NOMO-1 treated with dmso at 0.1 percent for 144 hours (cell line): ENCODE measurements at regions not wholly inside any gene's neighbourhood (a gene's known extent, or its start where the extent isn't known, plus 50 kb on each side); places are given as distances from the start of the nearest gene placed in this dataset.

ENCODE experiments used
- DNase-seq: peaks from one replicate; lab custom pipeline; 2025; ENCODE audit not compliant: unreplicated experiment; lab: John Stamatoyannopoulos, UW

DNA sequence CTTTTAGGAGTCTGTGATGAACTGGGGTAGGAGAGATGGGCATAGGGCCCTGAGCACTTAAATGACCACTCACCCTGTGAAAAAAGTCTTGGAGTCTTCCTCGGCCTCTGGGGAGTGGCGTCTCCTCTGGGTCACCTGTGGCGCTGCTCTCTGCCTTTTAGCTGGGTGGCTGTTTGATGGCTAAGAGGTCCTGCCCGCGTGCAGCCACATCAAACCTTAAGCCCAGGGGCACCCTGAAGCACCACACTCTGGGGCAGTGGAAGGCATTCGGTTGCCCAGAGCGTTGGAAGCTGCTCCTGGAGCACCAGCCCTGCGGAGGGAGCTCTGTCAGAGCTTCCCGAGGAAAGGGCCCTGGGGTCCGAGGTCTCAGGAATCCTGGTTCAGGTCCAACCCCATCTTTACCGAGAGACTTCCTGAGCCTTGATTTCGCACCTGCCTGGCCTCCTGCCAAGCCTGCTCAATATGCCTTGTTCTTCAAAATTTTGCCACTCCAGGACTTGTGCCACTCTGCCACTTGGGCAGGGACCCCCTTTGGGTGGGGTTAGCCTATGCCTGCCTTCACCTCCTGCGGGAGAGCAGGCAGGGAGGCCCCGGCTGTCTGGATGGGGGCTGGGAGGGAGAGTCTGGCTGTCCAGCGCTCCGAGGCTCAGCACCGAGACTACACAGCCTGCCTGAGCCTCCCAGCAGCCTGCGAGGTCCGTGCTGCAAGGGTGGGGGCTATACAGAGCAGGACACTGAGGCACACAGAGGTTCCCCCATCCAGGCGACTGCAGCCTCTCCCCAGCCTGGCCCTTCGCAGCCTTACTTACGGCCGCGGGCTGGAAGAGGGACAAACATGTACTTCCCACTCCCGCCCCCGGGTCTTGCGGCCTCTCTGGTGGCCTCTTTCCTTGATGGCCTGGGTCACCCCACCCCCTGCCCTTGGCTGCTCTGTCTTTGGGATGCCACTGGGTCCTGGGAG, 63.4 kb upstream of the RNU6ATAC start:
- DNase-seq: no peak

DNA sequence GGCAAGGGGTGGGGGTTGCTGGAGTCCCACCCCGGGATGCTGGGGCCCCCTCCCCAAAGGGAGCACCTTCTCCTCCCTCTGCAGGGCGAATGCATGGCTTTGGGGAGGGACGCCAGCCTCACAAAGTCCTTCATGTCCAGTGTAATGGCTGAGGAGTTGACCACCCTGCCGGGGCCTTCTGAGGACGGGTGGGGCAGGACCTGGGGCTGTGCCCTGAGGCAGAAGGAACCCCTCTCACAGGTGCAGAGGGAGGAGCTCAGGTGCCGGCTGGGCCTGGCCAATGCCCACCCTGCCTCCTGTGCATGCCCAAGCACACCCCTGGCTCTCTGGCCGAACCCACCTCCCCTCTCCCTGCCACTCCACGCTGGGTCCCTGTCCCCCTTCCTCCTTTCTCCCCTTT, 64.3 kb upstream of the RNU6ATAC start:
- DNase-seq: no peak

- no peak for DNase-seq
Measured at GRCh38 chr9:134229466-134230091, 65.2 kb upstream of the RNU6ATAC start.

DNA sequence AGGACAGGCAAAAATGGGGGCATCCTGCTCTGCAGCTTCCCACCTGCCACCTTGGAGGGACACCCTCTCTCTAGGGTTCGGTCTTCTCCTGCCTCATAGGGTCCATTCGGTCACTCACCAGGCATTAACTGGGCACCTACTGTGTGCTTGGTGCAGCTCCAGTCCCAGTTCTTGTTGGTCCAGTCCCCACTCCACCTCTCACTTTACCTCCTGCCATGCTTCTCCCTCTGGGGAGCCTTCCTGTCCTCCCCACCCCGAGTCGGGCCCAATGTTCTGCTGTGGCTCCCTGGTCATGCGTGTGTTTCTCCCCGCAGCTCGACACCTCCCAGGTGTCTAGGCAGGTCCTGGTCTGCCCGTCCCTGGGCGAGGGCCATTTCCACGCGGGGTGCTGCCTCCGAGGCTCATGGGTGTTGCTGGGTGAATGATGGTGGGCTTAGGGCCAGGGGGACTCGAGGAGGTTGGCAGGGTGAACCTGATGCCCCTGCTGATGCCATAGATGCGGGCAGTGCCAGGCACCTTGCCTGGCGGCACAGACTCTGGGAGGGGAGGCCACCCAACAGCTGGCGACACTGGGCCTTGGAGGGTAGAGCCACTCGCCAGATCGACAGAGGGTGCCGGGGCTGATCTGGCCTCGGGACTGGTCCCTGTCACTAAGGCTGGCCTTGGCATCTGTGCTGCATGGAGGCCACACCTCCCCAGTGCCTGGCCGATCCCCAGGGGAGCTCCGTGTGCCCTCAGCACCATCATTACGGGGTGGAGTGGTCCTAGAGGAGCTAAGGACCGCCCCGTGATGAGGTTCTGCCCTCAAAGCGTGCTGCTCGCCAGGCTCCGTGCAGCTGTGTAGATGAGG, 66.0 kb upstream of the RNU6ATAC start:
- no peak for DNase-seq

DNA sequence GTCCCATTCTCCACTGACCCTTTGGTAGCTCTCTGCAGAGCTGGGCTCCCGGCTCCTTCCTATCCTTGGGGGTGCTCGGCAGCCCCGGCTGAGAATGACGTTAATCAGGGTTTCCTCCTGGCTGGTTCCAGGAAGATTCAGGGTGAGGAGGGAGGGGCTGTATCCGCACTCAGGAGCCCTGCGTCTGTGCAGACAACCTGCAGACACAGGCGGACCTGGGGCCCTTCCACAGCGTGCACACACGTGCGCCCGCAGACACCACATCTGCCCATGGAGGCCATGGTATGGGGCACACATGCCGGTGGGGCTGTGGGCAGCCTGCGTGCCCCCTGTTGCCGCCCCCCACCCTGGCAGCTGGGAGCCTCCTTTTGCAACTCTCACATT, 66.6 kb upstream of the RNU6ATAC start:
- no peak for DNase-seq

DNA sequence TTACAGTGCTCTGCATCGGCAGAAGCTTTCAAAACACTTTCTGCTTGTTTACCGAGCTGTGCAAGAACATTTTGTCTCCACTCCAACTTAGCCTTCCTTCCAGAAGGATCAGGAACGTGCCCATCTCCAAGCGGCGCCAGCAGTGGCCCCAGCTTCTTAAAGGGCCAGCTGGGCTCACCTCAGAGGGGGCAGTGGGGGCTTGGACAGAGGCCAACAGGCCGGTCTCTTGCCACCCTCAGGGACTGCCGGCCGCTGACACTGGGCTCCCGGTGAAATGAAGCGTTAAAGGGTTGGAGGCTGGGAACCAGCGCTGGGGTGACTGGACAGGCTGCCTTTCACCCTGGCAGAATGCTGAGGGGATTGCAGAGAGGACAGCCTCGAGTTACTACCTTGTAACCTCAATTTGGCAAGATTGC, 67.0 kb upstream of the RNU6ATAC start:
- DNase-seq: no peak

- DNase-seq: no peak
Measured at GRCh38 chr9:134231767-134232166, 67.4 kb upstream of the RNU6ATAC start.

DNA sequence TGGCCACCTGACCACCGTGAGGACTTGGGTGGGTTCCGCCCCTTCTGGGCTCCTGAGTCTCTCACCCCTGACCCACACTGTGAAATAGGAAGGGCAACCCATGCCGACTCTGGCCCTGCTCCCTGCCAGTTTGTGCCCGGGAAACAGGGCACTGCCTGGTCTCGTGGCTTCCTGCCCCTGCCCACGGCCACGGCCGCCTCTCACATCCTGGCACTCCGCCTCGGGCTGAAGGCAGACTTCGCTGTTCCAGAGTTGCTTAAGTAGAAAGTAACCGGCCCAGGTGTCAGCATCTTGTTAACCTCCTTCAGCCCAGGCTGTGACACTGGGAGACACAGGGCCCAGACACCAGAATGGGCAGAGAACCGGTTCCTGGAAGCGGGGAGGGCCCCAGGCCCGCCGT, 68.7 kb upstream of the RNU6ATAC start:
- DNase-seq: no peak

DNA sequence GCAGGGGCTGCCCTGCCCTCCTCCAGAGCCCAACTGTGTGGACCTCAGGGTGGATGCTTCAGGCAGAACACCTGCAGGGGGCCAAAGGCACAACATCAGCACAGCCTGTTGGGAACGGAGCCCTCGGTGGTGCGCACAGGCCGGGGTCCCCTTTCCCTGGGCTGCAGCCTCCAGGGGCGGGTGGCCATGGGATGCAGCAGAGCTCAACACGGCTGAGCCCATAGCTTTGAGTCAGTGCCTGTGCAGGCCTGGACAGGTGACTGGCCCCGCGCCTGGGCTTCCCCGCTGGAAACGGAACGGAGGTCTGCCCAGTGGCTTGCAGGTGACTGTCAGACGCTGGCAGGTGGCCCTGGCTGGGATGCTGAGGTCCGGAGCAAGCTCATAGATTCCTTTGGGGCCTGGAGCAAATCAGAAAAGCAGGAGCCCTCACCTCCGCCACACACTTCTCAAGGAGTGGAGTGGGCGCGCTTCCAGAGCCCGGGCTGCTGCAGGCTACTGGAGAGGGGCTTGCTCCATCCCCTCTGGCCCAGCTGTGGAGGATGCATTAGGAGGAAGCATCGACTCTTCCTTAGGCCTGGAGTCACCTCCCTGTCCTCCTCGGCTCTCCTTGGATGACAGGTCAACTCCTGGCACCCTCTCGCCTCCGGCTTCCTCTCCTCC, 69.8 kb upstream of the RNU6ATAC start:
- DNase-seq: no peak

DNA sequence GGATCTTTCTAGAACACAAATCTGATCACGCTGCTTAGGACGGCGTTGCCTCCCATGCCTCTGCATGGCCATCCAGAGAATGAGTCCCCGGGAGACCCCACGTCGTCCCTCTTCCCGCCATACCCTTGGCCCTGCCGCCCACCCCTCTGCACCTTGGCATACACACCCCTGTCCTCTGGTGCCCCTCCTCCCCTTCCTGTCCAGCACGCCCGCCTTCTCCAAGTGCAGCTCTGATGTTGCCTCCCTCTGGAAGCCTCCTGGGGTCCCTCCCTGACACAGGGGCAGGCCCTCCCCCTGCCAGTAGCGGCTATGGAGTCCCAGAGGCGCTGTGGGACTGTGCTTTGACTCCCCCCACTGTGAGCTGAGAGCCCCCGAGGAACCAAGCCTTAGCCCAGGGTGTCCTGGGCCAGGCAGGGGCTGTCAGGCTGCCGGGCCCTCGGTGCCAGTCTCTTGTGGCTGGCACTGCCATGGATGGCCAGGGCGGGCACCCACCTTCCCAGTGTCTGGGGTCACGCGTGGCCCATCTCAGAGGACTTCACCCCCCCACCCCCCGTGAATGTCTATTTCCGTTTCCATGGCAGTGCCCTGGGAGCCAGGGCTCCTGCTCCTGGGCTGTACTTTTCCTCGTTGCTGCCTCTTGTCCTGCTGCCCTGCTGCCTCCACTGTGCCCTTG, 70.5 kb upstream of the RNU6ATAC start:
- no peak for DNase-seq

DNA sequence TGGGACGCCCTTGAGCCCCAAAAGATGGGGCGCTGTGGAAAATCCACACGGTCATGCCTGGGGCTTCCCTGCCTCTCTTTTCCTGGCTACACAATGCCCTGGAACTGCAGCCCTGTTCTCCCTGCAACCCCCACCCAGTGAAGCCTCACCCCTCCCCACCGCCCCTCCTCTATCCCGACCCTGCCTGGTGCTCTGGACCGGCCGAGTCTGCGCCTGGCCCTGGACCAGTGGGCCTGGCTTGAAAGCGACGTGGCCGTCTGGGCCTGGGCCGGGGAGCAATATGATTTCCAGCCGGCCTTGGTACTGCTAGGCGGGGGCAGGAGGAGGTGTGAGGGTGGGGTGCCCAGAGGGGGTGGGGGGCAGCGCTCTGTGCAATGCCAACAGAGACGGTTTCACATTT, 71.0 kb upstream of the RNU6ATAC start:
- DNase-seq: no peak

DNA sequence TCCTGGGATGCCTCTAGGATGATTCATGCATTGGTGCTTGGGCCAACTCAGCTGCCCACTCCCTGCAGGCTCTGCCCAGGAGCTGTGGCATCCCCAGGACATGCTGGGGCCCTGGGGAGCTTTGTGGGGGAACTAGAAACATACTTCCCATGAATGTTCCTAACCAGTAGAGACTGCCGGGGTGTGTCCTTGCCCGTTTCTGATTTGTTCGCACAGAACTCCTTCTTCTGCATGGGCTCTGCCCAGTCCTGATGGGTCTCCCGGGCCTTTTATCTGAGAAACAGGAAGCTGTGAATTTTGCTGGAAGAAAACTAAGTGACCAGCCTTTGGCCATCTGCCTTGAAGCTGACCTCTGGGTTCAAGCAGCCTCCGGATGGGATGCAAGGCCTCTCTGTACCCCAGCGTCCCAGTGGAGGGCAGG, 71.6 kb upstream of the RNU6ATAC start:
- no peak for DNase-seq

GRCh38 chr9:134236935-134237629, 72.7 kb upstream of the RNU6ATAC start:
- no peak for DNase-seq

GRCh38 chr9:134237630-134238265, 73.4 kb upstream of the RNU6ATAC start:
- DNase-seq: no peak

GRCh38 chr9:134239130-134239903, 75.0 kb upstream of the RNU6ATAC start:
- DNase-seq: no peak

DNA sequence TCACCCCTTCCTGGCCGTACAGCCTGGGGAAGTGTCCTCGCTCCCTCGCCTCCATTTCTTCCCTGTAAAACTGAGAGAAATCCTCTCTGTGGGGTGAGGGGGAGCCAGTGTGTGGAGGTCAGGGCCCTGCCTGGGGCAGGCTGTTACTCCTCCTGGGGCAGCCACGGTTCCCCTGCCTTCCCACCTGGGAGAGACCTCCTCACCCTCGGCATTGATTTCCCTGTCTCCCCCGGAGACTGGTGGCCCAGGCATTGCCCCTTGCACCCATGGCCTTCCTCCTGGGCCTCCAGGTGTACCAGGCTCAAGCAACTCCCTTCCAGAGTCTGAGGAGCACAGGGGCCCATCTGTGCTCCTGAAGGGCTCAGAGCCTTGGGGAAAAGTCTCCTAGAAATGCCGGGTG, 75.6 kb upstream of the RNU6ATAC start:
- DNase-seq: no peak

DNA sequence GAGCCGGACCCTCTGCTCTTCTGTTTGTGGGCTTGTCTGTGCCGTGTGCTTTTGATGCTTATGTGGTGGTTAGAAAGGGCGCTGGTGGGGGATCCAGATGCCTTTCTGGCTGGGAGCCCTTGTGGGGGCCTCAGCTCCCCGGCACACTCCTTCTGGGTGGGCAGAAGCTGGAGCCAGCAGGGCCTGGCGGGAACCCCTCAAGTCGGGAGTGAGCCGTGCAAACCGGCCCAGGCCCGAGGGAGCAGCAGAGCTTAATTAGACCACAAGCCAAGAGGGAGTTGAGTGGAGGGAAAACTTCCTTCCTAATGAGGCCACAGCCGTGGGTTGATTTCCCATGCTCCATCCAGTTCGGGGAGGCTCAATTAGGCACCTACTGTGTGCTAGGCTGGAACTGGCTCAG, 76.0 kb upstream of the RNU6ATAC start:
- no peak for DNase-seq

DNA sequence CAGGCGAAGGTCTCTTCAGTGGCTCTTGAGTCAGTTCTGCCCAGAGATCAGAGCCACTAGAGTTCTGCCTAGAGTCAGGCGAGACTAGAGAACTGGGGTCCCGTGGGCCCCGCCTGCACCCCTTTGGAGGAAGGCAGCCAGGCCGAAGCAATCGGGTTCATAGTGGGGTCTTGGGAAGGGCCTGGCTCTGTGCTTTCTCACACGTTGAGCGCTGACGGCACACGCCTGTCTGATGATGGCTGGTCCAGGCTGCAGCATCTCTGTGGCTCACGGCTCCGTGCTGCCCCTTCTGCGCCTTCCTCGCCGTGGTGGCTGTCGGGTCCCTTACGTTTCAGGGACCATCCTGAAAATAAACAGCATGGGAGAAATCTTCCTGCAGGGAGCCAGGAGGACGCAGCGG, 78.3 kb upstream of the RNU6ATAC start:
- no peak for DNase-seq
